NCI-H146 treated with DMSO at 0.1 percent for 48 hours (cell line): ENCODE measurements at regions not wholly inside any gene's neighbourhood (a gene's known extent, or its start where the extent isn't known, plus 50 kb on each side); places are given as distances from the start of the nearest gene placed in this dataset.
A peak's percentile ranks its signal among the peaks of the same experiment; 100 is the strongest.
"Not testable (repeated sequence)": the region's sequence is repeated elsewhere in the genome, so short reads cannot be mapped to it uniquely, and the experiment has no call there.

Experiments used
- DNase-seq: peaks from one replicate; lab custom pipeline; 2025; ENCODE audit not compliant: unreplicated experiment; lab: John Stamatoyannopoulos, UW

DNA sequence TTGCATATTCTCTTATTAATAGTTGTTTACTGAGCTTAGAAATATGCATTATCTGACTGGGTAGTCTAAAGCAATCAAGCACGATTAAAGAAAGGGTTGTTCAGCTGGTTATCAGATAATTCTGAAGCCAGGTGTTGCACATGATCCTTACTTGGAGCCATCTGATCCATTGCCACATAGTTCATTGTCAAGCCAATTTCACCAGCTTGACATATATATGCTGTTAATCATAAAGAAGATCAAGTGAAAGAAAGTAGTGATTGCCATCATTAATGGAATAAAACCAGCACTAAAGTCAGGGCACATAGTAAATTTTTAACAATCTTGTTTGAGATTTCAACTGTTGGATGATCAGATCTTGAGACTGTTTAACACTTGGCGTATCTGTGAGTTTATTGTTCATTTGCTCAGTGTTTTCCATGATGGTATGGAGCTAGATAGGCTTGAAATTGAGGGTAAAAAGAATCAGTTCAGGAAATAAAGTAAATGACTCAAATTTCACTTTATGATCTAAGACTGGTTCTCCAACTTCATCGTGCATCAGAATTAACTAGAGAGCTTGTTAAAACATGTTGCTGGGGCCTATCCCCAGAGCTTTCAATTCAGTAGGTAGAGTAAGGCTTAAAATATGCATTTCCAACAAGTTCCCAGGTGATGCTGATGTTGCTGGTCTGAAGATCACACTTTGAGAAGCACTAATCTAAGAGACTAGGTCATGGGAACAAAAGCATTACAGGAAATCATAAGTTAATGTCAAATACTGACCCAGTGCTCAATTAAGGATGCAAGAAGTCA is 539.6 kb downstream of the SATB2 start:
- DNase-seq, result no peak

DNA sequence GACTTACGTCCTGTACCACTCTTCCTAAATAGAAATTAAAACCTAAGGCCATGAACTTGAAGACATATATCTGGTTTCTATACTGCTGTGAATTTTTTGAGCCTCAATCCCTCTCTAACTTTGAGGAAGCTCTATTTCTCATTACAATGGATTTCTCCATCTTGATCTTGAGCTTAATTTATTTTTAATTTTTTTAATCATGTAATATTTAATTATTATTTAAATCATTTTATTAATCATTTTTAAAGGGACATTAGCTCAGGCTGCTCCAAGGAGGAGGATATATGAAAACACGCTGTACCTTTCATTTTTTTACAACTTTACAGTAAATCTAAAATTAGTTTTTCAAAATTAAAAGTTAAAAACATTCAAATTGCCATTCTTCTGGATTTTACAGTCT is 540.5 kb downstream of the SATB2 start:
- DNase-seq, result no peak

DNA sequence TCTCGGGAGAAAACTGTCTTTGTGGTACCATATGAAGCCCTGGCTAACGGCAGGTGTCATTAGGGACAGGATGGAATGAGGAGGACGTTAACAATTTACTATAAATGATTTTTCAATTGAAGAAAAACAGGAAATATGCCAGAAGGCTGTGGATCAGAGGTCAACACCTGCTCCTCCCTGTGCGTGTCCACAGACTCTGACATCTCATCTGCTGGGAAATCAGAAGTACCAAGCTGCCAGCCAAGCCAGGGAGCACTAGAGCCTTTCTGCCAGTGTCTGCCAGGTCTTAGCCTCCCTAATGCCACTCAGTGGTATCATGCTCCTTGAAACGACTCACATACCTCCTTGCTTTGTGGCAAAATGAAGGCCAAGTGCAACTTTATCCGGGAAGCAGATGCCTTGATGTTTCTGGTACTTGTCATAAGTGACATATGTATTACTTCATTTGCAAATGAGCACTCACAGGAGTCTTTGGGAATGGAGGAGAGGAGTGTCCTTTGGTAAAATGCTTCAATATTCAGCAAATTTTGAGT is 541.1 kb downstream of the SATB2 start:
- DNase-seq, result peak; percentile 63

DNA sequence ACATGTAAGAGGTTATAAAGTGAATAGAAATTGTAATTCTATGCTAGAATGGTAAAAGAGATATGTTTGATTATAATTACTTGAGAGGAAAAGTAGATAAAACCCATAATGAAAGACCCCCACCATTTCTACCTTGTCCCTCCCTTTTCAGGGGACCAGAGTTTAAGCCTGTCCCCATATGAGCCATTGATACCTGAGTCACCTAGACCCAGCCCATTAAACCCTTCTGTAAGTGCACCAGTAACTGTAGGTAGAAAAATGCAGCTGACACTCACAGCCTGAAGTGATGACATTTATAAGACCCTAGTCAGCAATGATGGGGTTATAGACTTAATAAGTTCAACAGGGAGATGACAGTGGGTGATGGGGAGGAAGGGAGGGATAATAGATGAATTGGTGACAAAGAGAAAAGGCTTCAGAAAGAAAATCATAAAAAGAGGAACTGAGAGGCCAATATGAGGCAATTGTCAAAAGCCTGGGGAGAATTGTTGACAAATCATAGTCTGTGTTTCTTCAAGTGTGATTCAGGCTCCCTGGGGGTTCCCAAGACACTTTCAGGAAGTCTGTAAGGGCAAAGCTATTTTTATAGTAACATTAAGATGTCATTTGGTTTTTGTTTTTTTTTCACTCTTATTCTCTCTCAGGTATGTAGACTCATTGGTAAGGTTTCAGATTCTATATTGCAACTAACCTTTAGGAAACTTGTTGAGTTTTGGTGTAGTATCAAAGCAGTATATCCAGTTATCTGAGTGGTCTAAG is 544.2 kb downstream of the SATB2 start:
- DNase-seq, result no peak

DNA sequence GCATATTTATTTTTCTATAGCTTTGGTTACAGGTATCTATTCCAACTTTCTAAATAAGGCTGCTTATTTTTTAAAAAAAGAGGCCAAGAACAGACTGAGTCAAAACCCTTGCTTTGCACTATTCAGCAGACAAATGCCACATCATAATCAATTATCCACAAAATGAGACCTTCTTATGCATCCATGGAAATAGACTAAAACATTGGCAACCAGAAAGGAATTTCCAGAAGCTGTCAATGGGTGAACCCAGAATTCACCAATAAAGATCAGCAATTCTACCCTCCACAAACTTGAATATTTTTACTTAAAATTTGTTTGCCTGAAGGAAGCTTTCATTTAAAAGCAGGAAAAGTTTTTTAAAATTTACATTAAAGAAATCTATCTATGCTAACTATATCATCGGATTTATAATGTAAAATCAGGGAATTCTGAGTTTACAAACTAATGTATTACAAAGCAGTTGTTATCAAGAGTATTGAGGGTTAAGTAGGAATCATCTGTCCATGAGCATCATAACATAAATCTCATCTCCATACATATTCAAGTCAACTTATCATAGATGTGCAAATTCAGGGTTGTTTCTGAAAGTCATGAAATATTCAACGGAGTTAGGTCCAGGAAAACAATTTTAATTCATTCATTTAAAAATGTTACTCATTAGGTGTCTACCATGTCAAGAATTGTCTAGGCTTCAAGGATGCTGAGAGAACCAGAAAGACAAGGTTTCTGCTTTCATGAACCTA is 548.0 kb downstream of the SATB2 start:
- DNase-seq, result no peak

DNA sequence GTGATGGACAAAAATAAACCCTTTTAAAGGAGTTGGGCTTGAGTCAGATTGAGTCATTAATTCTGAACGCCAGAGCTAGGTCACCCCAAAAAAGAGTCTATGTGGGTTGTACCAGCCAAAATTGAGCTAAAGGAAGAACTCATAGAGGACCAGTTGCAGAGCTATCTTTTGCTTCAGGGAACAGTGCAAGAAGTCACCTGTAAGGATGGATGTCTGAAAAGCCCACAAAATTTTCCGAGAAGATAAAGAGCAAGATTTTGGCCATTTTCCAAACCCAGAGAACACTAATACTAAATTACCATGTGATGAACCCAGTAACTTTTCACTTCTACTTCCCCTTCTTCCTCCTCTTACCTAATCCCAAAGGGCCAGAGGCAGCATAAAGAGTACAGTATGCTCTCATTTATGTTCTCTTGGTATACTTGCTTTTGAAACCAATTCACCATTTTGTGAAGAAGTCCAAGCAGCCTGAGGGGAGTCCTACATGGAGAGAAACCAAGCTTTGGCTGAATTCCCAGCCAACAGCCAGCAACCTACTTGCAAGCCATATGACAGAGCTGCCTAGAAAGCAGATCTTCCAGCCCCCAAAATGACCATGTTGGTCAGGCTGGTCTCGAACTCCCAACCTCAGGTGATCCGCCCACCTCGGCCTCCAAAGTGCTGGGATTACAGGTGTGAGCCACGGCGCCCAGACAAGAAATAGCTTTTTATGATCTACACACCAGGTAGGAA is 551.7 kb downstream of the SATB2 start:
- no peak for DNase-seq

DNA sequence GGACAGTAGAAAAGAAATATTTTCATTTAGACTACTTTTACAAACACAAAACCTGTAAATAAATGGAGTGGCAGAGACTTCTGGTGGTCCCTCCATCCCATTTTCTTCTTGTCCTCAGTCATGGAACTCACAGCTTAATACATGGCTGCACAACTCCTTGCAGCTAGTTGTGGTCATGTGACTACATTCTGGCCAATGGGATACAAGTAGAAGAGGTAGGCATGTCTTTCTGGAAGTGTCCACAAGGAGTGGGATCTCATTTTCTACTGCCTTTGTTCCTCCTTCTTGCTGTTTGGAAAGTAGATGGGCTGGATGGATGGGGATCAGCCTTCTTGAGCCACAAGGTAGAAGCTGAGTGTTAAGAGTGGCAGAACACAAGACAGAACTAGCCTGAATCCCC is 555.8 kb downstream of the SATB2 start:
- no peak for DNase-seq

DNA sequence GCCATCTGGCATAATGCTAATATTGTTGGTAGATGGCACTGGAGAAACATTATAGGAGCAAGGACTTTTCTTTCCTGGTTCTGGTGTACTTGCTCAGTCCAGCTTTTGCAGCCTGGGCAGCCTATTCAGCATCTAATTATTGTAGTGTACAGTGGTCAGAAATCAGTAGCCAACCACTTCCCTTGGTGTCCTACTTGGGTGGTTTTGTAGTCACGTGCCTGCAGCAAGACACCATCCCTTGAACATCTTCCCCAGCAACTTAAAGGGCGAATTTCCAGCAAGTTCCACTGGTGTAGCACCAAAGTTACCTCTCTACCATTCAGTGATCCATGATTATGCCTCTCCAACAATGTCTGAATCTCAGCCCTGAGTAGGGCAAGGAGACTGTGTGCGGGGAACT is 557.6 kb downstream of the SATB2 start:
- DNase-seq, result no peak

DNA sequence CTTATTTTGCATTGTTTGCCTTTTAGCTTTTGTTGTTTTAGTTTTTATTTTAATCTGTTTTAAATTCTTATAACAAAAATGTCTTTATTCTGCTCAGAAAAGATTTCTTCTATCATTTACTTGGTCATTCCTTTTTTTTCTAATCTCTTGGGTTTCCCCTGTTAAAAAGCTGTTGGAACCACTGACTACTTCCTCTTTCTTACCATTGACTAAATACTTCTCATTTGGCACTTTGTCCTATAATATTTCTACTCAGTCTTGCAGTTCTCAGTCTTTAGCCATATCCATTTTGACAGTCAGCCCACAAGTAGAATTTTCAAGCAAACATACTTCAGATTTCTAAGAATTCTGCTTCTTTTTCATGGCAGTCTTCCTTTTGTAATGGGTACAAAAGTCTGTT is 567.2 kb downstream of the SATB2 start:
- no peak for DNase-seq

DNA sequence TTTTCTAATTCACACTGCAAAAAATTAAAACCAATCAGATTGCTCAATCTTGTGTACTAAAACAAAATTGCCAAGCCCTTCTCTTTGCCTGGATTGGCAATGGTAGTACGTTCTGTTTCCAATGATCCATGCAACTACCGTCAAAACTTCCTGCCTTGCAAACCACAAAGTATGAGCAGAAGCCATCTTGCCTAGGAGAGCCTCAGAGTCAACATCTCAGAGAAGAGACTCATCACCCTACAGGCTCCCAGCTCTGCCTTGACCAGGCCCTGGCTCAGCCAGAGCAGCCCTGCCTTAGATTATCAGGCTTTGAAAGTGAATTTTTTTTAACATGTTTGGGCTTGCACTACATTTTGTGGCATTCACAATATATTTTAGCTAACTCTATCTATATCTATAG is 574.1 kb downstream of the SATB2 start:
- DNase-seq, result no peak

DNA sequence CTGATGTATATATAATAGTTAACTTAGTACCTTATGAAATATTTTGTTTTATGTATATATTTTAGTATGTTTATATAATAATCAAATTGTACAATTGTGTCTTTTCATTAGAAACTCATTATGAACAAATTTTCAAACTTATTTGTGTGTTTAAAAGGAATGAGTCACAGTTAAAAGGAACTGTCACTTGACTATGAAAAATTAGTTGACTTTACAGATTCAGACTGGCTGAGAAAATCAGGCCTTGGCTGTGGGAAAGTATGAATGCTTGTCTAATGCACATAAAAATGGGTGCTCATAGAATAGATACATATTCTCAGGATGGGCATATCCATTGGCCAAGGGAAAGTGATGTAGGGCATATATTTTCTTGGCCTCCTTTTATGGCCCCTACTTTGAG is 576.8 kb downstream of the SATB2 start:
- DNase-seq, result no peak

DNA sequence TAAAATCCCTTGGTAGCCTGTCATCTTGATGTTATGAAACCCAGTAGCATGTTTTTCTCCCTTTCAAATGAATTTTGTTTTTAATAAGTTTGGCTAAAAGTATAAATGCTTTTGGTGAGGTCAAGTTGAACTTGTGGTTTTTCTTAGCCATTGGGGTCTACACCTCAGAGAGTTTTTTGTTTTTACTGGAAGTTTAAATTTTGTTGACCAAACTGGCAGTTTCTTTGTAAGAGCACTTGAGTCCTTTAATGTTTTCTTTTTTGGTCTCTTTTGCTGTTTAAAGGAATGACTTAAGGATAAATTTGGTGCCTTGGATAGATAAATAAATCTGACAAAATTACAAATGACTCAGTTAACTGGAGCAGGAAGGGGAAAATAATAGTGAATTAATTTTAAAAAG is 577.3 kb downstream of the SATB2 start:
- no peak for DNase-seq

DNA sequence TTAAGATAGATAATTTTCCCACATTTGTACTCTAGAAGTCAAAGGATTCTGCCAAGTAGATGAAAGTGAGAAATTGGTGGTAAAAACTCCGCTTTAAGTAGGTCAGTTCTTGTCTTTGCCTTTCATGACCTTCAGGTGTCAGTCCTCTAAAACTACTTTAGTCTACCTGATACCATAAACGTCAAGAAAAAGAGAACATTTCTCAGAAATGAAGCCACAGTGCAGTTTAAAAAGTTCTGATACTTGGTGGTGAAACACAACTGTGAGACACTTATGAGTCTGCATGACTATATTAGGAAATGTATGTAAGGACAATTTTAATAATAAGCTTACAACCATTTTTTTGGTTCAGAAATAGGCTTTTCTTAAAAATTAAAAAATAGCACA is 583.3 kb downstream of the SATB2 start:
- DNase-seq, result no peak

GRCh38 chr2:198873503-198874471 is 584.0 kb downstream of the SATB2 start:
- DNase-seq, result no peak

DNA sequence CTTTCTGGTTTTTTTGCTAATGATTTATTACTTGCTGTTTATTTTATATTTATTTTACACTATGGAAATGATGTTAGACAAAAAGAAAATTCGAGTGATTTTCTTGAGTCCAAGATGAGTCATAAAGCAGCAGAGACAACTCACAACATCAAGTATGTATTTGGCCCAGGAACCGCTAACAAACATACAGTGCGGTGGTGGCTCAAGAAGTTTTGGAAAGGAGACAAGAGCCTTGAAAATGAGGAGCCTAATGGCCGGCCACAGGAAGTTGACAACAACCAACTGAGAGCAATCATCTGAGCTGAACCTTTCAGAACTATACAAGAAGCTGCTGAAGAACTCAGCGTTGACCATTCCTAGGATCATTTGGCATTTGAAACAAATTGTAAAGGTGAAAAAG is 594.1 kb downstream of the SATB2 start:
- no peak for DNase-seq

DNA sequence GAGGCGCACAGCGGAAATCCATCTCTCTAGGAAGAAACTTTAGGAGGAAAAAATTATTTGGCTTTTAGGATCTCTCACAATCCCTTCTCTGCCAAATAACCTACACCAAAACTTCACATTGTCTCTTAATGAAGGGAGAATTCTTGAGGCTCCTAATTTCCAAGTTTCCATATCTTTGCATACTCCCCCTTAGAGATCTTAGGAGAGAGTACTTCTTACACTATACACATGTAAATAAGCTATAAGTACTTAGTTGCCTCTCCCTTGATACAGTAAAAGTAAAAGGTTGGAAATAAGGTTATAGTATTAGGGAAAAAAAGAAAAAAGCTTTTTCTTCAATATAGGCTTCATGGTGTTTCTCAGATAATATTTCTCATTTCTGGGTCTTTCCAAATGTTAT is 596.7 kb downstream of the SATB2 start:
- no peak for DNase-seq

- no peak for DNase-seq
These were observed 600.5 kb downstream of the SATB2 start for GRCh38 chr2:198857246-198857645.

GRCh38 chr2:198855746-198856145 is 602.0 kb downstream of the SATB2 start:
- DNase-seq, result not testable (repeated sequence)

DNA sequence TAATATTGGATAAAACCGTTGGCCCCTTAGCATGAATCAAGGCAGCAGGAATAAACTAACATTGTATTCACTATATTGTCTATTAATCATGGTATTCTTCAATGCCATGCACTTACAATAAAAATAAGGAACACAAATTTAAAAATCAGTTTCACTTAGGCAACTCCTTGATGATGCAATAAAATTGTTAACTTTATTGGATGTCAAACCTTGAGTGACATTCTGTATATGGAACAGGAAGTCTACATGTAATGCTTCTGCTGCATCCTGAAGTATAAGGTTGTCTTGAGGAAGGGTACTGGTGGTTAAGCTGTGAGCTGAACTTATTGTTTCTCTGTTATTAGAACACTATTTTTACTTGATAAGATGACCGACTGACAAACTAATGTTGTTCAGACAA is 605.5 kb downstream of the SATB2 start:
- DNase-seq, result no peak

DNA sequence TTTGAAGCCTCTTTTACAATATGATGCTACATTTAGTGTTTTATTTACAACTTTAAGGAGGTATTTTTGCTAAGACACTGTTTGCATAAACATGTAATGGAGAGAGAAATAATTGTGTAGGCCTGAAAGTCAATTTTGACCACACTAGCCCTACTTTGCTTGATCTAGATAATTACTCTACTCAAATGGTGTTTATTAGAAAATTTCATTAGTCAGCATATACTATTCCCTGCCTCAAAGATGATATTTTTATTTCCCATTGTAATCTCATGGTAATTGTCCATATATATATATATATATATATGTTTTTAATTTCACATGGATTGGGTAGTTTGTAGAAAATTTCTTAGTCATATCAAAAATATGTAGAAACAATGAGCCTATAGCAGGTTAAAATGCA is 632.2 kb downstream of the SATB2 start:
- no peak for DNase-seq
